KG1 (cell line): ENCODE measurements at regions not wholly inside any gene's neighbourhood (a gene's known extent, or its start where the extent isn't known, plus 50 kb on each side); places are given as distances from the start of the nearest gene placed in this dataset.

Source experiments
- DNase-seq: peaks from one replicate; lab custom pipeline; 2025; lab: John Stamatoyannopoulos, UW

DNA sequence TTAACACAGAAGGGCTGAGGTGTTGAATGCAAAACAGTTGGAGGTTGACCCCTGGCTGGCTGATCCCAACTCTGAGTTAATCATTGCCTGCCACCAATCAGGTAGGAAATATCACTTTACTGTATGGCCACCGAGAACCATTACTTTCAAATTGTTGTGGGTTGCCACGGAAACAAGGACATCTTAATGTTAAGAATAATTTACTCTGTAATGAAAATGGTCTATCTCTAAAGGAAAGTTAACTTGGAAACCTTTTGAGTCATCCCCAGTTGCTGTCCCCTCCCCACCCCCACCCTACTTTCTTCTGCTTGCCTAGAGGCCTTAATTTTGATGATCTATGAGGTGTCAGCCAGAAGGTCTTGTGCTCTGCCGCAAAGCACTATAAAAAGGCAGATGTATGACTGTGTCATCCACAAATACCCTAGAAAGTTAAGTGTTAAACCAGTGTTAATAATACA, 78.7 kb upstream of the SNRK start:
- no peak for DNase-seq

GRCh38 chr3:43206632-43207031, 79.7 kb upstream of the SNRK start:
- DNase-seq = no peak

DNA sequence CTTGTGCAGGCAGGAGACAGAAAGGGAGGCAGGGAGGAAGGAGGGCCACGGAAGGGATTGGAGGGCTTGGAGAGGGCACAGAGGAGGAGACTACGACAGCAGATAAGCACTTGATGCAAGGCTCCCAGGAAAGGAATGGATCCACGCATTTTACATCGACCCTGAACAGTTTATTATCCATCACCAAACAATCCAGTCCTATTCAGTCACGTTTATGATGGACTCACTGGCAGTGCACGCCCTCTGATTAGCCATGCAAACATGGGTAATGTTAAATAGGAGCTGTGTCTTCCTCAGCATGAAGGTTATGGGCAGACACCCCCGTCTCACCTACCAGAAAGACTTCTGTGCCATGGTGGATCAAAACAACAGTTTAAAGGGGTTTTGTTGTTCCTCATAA, 80.2 kb upstream of the SNRK start:
- no peak for DNase-seq

DNA sequence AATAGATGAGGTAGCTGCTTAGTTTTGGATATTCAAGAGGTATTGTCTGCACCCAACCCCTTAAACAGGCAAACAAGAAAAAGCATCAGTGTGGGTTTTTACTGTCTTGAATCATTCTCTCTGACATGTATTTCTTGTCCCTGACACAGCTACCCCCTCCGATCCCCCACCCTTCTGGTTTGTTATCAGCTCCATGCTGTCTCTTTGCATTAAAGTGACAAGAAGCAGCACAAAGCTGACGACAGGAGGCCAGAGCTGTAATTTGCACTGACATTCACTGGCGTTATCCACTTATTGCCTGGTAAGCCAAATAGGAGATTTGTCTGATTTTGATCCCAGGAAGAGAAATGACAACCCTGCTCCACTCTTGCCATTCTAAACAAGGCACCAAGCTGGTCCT, 83.3 kb upstream of the SNRK start:
- no peak for DNase-seq

DNA sequence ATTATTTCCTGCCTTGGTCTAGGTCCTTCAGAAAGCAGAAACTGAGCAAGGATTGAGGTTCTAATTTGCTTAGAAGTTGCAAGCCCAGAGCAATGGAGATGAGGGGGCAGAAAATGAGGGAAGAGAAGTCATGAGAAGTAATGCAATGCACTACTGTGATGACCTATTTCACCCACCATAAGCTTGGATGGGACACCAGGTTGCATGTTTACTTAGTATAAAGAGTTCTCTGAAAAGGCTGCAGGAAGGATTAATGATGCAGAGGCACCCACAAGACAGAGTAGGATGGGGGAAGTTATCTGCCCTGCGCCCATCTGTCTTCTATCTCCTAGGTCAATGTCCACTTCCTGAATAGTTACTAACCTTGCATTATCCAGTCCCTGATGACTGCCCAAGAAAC, 84.8 kb upstream of the SNRK start:
- DNase-seq = no peak

GRCh38 chr3:43199645-43200306, 86.6 kb upstream of the SNRK start:
- DNase-seq = no peak

- no peak for DNase-seq
Measured at GRCh38 chr3:43198791-43199644, 87.3 kb upstream of the SNRK start.

GRCh38 chr3:43198301-43198700, 88.0 kb upstream of the SNRK start:
- DNase-seq = no peak

GRCh38 chr3:43197181-43197580, 89.2 kb upstream of the SNRK start:
- DNase-seq = no peak

DNA sequence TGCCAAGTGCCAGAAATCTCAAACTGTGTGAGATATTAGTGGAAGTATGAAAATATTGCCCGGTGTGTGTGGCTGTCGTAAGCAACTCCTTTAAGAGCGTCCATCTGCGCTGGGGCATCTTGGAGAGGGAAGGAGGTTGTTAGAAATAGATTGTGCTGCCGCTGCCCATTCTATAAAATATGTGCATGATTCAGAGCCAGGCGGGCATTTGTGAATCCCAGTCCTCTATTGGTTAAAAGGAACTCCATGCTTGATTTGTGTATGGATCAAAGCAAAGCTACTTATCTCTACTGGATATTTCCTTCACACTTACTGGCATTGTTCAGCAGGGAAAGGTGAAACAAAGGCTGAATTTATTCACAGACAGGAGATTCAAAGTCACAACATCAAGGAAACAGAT, 89.6 kb upstream of the SNRK start:
- DNase-seq = no peak

GRCh38 chr3:43195115-43195498, 89.2 kb upstream of the POMGNT2 start:
- no peak for DNase-seq

GRCh38 chr3:43194490-43195114, 88.7 kb upstream of the POMGNT2 start:
- no peak for DNase-seq

DNA sequence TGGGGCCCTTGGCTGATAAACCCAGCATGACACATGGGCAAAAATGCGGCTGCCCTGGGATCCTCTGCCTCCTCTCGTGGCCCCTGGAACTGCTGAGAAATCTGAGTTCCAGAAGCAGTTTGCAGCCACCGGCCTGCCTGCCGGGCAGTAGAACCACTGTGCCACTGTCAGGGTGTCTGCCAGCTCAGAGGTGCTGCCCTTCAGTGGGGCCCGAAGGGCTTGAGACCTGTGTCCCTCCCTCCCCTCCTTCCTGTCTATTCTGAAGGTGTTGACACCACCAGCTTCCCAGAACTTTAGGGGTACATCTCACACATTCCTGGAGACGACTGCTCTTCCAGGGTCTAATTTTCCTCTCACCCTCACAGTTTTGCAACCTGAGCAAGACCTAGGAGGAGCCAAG, 88.2 kb upstream of the POMGNT2 start:
- DNase-seq = no peak

DNA sequence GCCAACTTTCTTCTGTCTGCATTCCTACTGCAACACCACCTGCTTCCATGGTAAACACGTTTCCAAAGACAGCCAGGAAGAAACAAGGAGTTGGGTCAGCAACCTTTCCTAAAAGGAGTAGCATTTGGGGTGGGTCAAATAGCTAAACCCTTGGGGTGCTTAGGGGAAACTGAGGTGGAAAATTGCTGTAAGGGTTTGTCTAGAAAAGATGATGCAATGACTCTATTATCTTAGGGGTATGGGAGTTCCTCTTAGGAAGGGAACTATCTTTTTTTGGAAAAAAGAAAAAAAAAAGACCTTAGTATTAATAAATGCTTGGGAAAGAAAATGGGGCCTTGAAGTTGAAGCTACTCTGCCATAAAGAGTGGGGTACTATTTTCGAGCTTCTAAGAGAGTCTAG, 86.1 kb upstream of the POMGNT2 start:
- DNase-seq = no peak

DNA sequence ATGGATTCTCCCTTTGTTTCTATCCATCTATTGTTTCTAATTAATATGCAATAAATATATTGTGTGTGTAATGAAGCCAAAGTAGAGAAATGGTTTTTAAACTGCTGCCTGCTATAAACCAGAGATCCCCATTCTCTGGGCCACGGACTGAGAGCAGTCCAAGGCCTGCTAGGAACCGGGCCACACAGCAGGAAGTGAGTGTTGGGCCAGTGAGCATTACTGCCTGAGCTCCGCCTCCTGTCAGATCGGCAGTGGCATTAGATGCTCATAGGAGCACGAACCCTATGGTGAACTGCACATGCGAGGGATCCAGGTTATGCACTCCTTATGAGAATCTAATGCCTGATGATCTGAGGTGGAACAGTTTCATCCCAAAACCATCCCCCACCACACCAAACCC, 85.2 kb upstream of the POMGNT2 start:
- no peak for DNase-seq

GRCh38 chr3:43190670-43191069, 84.8 kb upstream of the POMGNT2 start:
- DNase-seq = no peak

GRCh38 chr3:43187836-43188479, 82.1 kb upstream of the POMGNT2 start:
- DNase-seq = no peak

DNA sequence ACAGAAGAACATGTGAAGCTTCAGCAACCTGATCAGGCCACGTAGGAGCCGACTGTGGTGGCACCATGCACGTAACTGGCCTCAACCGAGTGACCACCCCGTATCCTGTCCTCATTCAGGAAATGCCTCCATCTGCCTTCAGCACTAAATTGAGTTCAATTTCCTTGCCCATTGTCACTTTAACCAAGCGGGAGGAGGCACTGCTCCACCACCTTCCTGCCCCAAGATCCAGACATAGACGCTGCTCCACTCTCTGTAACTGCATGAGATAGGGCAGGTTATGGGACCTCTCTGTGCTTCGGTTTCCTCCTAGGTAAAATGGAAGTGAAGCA, 80.1 kb upstream of the POMGNT2 start:
- no peak for DNase-seq

GRCh38 chr3:43185274-43185982, 79.5 kb upstream of the POMGNT2 start:
- no peak for DNase-seq

GRCh38 chr3:43183456-43183855, 77.6 kb upstream of the POMGNT2 start:
- no peak for DNase-seq

- DNase-seq = no peak
Measured at GRCh38 chr3:43181202-43181821, 75.4 kb upstream of the POMGNT2 start.

DNA sequence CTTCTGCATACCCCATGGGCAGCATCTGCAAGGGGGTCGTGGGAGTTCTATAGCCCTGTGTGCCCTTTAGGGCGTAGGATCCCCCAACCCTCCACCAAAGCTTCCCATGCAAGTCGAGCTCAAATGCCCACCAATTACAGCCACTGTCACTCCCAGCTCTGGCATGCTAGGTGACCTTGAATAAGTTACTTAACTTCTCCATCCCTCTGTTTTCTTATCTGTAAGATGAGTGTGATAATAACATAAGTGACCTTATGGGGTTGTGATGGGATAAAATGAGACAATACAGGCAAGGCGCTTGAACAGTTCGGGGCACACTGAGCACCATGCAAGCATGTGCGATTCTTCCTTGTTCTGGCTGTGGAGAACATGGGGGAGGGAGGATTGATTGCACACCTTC, 74.8 kb upstream of the POMGNT2 start:
- DNase-seq = no peak
